ENCODE measurements at regions not wholly inside any gene's neighbourhood (a gene's known extent, or its start where the extent isn't known, plus 50 kb on each side); places are given as distances from the start of the nearest gene placed in this dataset.

DNA sequence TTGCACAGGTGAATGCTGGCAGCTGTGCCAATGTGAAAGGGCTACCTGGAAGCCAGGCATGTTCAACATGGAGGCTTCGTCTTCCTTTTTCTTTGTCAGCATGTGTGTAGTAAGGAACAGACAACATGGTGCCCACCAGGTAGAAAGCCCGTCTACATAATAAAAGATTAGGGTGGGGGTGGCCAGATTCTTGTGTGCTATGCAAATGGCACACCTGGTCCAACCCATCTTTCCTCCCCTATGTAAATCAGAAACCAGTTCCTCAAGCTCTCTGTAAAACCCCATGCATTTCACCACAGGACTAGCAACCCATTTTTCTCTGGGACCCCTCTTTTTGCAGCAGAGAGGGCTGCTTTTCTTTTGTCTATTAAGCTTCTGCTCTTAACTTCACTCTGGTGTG is 72.3 kb upstream of the ZP4 start:
- no peak for FAIRE-seq

More for the DNA sequence above, 72.3 kb upstream of the ZP4 start:
- ATAC-seq (no peak), DNase-seq (ENCODE audit: low spot score) (no peak)
- Histone ChIP-seq H4K20me1 (ENCODE audit: insufficient read depth, low read length) (no peaks in the 10 kb centered on the region), H3K27ac (ENCODE audit: extremely low read length, insufficient read depth, low read length) (no peak overlapping the region), H3K4me2 (ENCODE audit: low read depth, low read length) (no peak overlapping the region), H3K27me3 (ENCODE audit: control insufficient read depth in 1 of 2, insufficient read depth in 2 of 2, low read length in 2 of 2) (no peaks in the 10 kb centered on the region), H3K79me2 (ENCODE audit: insufficient read depth, low read length) (no peaks in the 10 kb centered on the region), H2AFZ (ENCODE audit: low read length) (no peak overlapping the region), H3K4me1 (ENCODE audit: insufficient read depth, low read length) (no peaks in the 10 kb centered on the region), H3K9me3 (ENCODE audit: low read length) (peaks cover 84% of the 10 kb centered on the region), H3K4me3 (replicated peaks in 1 of 3; ENCODE audit: insufficient read depth in 1 of 3, low read depth in 2 of 3, low read length in 3 of 3) (no peak overlapping the region), H3K36me3 (replicated peaks in 1 of 2; ENCODE audit: control insufficient read depth in 1 of 2, insufficient read depth in 2 of 2, low read length in 2 of 2) (no peaks in the 10 kb centered on the region), H3K9ac (ENCODE audit: insufficient read depth, low read depth, low read length) (no peak overlapping the region)
- CTCF ChIA-PET (ENCODE audit: low intra/inter-chr PET ratio, low total read pairs), result no interaction called here
- TF ChIP-seq, protein P1, sequence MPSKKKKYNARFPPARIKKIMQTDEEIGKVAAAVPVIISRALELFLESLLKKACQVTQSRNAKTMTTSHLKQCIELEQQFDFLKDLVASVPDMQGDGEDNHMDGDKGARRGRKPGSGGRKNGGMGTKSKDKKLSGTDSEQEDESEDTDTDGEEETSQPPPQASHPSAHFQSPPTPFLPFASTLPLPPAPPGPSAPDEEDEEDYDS (CRISPR knock-in tag; IDR thresholded peaks at IDR 0.05), result no peak
- TF ChIP-seq ZNF468 (CRISPR knock-in tag; IDR thresholded peaks at IDR 0.05) (no peak), ARNT2 (CRISPR knock-in tag; IDR thresholded peaks at IDR 0.05; ENCODE audit: low read depth) (no peak), ZNF709 (CRISPR knock-in tag; IDR thresholded peaks at IDR 0.05) (no peak), ZNF563 (CRISPR knock-in tag; IDR thresholded peaks at IDR 0.05) (no peak), RBM39 (IDR thresholded peaks at IDR 0.05; ENCODE audit: low read depth, low read length, poor library complexity, severe bottlenecking) (no peak), AKAP8 (CRISPR knock-in tag; IDR thresholded peaks at IDR 0.05) (no peak), MAF1 (CRISPR knock-in tag; IDR thresholded peaks at IDR 0.05; ENCODE audit: borderline replicate concordance) (no peak), PHF20 (CRISPR knock-in tag; IDR thresholded peaks at IDR 0.05) (no peak), ZFP36L2 (CRISPR knock-in tag; IDR thresholded peaks at IDR 0.05) (no peak), GATAD1 (CRISPR knock-in tag; IDR thresholded peaks at IDR 0.05) (no peak), ZNF543 (CRISPR knock-in tag; IDR thresholded peaks at IDR 0.05) (no peak), ZNF343 (CRISPR knock-in tag; IDR thresholded peaks at IDR 0.05) (no peak), ZBTB21 (CRISPR knock-in tag; IDR thresholded peaks at IDR 0.05) (no peak), KLF12 (CRISPR knock-in tag; IDR thresholded peaks at IDR 0.05; ENCODE audit: borderline replicate concordance) (no peak), ZNF362 (CRISPR knock-in tag; IDR thresholded peaks at IDR 0.05; ENCODE audit: borderline replicate concordance) (no peak), ZNF274 (CRISPR knock-in tag; IDR thresholded peaks at IDR 0.05) (no peak)
- TF ChIP-seq, protein P2, sequence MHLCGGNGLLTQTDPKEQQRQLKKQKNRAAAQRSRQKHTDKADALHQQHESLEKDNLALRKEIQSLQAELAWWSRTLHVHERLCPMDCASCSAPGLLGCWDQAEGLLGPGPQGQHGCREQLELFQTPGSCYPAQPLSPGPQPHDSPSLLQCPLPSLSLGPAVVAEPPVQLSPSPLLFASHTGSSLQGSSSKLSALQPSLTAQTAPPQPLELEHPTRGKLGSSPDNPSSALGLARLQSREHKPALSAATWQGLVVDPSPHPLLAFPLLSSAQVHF (CRISPR knock-in tag; IDR thresholded peaks at IDR 0.05), result no peak
- TF ChIP-seq, protein P3, sequence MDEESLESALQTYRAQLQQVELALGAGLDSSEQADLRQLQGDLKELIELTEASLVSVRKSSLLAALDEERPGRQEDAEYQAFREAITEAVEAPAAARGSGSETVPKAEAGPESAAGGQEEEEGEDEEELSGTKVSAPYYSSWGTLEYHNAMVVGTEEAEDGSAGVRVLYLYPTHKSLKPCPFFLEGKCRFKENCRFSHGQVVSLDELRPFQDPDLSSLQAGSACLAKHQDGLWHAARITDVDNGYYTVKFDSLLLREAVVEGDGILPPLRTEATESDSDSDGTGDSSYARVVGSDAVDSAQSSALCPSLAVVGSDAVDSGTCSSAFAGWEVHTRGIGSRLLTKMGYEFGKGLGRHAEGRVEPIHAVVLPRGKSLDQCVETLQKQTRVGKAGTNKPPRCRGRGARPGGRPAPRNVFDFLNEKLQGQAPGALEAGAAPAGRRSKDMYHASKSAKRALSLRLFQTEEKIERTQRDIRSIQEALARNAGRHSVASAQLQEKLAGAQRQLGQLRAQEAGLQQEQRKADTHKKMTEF (CRISPR knock-in tag; IDR thresholded peaks at IDR 0.05), result no peak
- in situ Hi-C loops (cut with HindIII; ENCODE audit: extremely low pct_ligation_motif_present, low pct_unique_long_range_greater_than_20kb) (no loop called here), intact Hi-C loops (cut with micrococcal nuclease; ENCODE audit: unreplicated experiment) (no loop called here)
- no TSS peak for BruUV-seq (replicated peaks)
- POLR2A ChIA-PET, result no interaction called here
- WGBS (ENCODE audit: low lambda C conversion rate), result 13% methylated on average over 2 of the region's 2 CpGs
